RWPE1 (cell line): ENCODE measurements at regions not wholly inside any gene's neighbourhood (a gene's known extent, or its start where the extent isn't known, plus 50 kb on each side); places are given as distances from the start of the nearest gene placed in this dataset.

Experiments
- CTCF ChIA-PET: fragments of 350-600 bp; sonication (Branson Sonifier 250); formaldehyde crosslinking; extraction: SDS; loops from one replicate; lab custom pipeline; 2021; lab: Yijun Ruan, JAX
- POLR2A ChIA-PET: fragments of 400-600 bp; formaldehyde crosslinking; extraction: SDS; loops from one replicate; lab custom pipeline; 2020; ENCODE audit warnings: antibody characterized with exemption; ENCODE audit not compliant: low non-redundant PET; lab: Yijun Ruan, JAX
- DNase-seq: peaks from one replicate; pipeline ENCODE4 v3.0.0; 2012; ENCODE audit warnings: low spot score
- H3K27ac ChIP-seq: fragments of 450-650 bp; 2 replicates; pipeline ENCODE4 v1.5.1; 2017
- CTCF ChIP-seq: fragments of 450-650 bp; conservative IDR thresholded peaks from 2 replicates; pipeline ENCODE4 v1.5.1; 2017; ENCODE audit warnings: low read depth, mild to moderate bottlenecking

- no peak overlapping the region for H3K27ac ChIP-seq
- ChIA-PET POLR2A (no interaction called here), CTCF (no interaction called here)
- no peak for DNase-seq
- TF ChIP-seq CTCF = no peak
Measured at GRCh38 chr11:91850533-91851275, 373.9 kb upstream of the FAT3 start.

GRCh38 chr11:91850021-91850420 is 374.6 kb upstream of the FAT3 start:
- DNase-seq = no peak
- no peak for TF ChIP-seq CTCF
- CTCF ChIA-PET = no interaction called here
- no peak overlapping the region for H3K27ac ChIP-seq
- POLR2A ChIA-PET = no interaction called here

- CTCF ChIA-PET = interaction anchor here (0.7 kb wide), 1 partner anchor 976 kb away, joined by 4 read pairs; no protein-coding TSS in a partner anchor
- no peak overlapping the region for H3K27ac ChIP-seq
- no peak for DNase-seq
- POLR2A ChIA-PET = no interaction called here
- no peak for TF ChIP-seq CTCF
Measured at GRCh38 chr11:91846649-91847048, 378.0 kb upstream of the FAT3 start.

GRCh38 chr11:91846002-91846401 is 378.6 kb upstream of the FAT3 start:
- TF ChIP-seq CTCF = no peak
- ChIA-PET CTCF (no interaction called here), POLR2A (no interaction called here)
- H3K27ac ChIP-seq = no peak overlapping the region
- no peak for DNase-seq

GRCh38 chr11:91840640-91841240 is 383.9 kb upstream of the FAT3 start:
- no peak for TF ChIP-seq CTCF
- POLR2A ChIA-PET = no interaction called here
- CTCF ChIA-PET = interaction anchor here (0.9 kb wide), 1 partner anchor 15 kb away, joined by 3 read pairs; no protein-coding TSS in a partner anchor
- no peak overlapping the region for H3K27ac ChIP-seq
- DNase-seq = no peak

- no peak overlapping the region for H3K27ac ChIP-seq
- ChIA-PET POLR2A (no interaction called here), CTCF (no interaction called here)
- no peak for TF ChIP-seq CTCF
- no peak for DNase-seq
Measured at GRCh38 chr11:91837411-91838330, 386.9 kb upstream of the FAT3 start.
